SK-N-DZ (cell line): ENCODE measurements at regions not wholly inside any gene's neighbourhood (a gene's known extent, or its start where the extent isn't known, plus 50 kb on each side); places are given as distances from the start of the nearest gene placed in this dataset.
A peak's percentile ranks its signal among the peaks of the same experiment; 100 is the strongest.

Experiments
- DNase-seq: peaks from one replicate; pipeline ENCODE4 v3.0.0-alpha.2; 2015; ENCODE audit warnings: low spot score

GRCh38 chr12:61414470-61414869 lies 845.7 kb upstream of the USP15 start:
- DNase-seq = no peak

DNA sequence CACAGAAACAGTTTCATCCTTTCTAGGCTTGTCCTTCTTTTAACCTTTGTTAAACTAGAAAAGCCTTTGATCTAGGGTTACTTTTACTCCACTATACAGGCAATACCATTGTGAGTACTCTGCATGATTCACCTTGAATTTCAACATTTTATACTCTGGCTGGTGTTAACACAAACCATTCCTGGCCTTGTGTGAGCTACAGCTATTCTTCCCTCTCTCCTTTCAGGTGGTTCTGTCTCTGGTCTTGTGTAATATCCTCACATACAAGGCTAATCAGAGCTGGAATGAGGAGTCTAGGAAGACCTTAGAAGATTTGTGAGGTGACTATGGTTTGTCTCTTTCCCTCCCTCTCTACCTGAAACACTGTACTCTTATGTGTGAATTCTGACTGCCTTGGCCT lies 837.4 kb upstream of the USP15 start:
- DNase-seq = no peak

DNA sequence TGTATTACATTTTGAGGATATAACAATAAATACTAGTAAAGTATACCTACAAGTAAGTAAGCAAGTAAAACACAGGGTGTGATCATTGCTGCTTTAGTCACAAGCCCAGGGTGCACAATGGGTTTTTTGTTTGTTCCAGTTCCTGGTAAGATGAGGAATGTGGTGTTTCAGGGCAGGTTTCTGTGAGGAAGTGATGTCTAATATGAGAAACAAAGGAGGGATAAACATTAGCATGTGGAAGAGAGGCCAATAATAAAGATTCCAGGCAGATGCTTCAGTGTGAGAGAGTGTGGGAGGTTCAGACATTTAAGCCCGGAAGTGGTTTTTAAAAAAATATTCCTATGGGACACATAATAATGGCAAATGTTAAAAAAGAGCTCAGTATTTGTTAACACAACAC lies 808.1 kb upstream of the USP15 start:
- DNase-seq = no peak

DNA sequence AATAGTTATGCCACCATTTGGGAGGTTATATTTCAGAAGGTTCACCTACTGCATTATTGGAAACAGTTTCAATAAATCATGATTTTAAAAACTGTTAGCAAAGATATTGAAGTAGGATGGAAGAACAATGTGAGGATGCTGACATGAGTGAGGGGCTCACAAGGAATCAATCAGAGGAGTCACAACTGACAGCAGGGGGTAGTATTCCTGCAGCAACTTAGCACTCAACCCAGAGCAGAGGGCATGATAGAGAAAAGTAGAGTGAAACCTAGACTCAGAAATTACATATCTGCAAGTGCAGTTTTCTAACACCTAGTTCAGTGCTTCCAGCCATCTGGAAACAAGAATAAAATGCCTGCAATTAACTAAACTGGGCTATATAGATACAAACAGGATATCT lies 772.5 kb upstream of the USP15 start:
- peak; percentile 11 for DNase-seq

- no peak for DNase-seq
Observed at GRCh38 chr12:61490526-61491498, 769.4 kb upstream of the USP15 start.

DNA sequence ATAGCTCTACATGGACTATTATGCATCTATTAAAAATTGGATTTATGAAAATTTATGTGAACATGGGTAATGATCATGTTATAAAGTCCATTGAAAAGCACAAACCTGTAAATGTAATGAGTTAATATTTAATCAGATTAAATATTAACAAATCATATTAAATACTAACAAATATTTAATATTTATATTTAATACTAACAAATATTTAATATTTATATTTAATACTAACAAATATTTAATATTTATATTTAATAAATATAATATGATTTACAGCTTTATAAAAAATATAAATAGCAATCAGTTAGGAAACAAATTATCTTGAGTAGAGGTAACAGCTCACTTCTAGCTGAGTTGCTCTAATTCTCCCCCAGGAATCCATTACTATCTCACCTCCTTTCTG lies 758.0 kb upstream of the USP15 start:
- no peak for DNase-seq

- DNase-seq = no peak
Observed at GRCh38 chr12:61504396-61505080, 755.7 kb upstream of the USP15 start.

- DNase-seq = no peak
Observed at GRCh38 chr12:61513499-61513898, 746.7 kb upstream of the USP15 start.

DNA sequence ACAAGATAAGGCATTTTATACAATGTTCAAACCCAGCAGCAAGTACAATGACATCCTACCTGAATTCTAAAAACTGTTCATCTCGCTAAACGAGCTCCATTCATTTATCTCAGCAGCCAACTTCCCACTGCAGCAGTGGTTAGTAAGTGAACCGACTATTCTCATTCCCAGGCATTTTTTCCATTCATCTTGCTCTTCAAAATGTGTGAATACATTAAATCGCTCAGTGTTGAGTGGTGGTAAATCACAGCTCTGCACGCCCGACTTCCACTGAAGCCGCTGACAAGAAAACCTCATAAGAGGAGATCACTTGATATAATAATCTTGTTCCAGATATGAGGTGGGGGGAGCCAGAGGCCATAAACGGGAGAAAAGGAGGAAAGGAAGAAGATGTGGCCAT lies 746.2 kb upstream of the USP15 start:
- DNase-seq = peak; percentile 62

DNA sequence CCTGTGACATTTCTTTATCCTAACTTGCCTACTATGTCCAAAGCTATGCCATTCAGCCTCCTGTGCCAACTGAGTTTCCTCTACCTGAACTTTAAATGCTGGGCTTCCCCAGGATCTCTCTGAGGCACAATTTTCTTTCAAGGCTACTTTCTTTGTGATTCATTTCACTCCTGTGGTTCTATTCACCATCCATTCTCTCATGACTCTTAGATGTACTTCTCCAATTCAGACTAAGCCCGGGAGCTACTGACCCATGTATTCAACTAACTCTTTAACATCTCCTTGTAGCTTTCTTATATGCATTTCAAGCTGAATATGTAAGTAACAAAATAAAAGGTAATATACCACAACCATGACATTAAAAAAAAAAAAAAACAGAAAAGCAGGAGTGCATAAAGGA lies 738.9 kb upstream of the USP15 start:
- no peak for DNase-seq

DNA sequence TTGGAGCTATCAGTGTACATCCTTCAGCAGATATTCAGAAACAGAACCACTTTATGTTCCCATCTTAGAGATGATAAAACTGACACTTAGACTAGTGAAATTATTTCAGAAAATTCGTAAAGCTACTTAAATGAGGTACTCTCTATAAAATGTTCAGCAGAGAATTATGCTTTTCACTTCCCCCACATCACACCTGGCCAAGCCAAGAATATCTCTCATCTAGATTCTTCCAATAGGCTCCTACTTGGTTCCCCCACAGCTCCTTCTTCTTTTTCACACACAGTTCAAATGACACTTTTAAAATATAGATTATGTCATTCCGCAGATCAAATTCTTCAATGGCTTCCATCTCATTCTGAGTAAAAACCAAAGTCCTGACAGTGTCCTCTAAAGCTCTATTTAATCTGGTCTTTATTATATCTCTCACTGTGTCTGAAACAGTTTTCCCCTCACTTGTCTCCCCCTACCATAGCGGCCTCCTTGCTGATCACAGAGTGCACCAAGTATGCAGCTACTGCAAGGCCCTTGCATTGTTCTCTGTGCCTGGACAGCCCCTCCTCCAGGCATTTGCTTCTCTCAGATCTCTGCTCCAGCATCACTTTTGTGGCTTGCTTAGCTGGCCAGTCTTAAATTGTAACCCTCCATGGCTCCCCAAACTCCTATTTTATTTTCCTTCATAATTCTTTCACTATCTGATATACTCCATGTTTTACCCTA lies 736.8 kb upstream of the USP15 start:
- no peak for DNase-seq

GRCh38 chr12:61524851-61525250 lies 735.4 kb upstream of the USP15 start:
- peak; percentile 95 for DNase-seq

DNA sequence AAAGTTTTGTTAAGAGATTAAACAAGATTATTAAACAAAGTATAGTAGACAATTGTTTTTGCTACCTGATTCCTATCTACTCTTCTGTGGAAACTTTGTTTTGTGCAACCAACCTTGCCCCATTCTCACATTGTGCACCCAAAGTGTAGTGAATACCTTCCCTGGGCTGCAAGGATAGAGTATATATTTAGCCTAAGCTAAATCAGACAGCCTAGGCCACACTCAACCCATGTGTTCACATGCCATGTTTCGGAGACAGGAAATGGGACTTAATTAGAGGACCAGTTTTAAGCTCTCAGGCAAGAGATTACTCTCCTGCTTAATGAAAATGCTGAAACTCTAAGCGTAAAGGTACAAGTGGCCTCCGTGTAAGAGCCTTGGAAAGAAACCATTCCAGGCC lies 734.9 kb upstream of the USP15 start:
- peak; percentile 78 for DNase-seq

- no peak for DNase-seq
Observed at GRCh38 chr12:61530456-61530855, 729.7 kb upstream of the USP15 start.

- peak; percentile 89 for DNase-seq
Observed at GRCh38 chr12:61531195-61531594, 729.0 kb upstream of the USP15 start.

DNA sequence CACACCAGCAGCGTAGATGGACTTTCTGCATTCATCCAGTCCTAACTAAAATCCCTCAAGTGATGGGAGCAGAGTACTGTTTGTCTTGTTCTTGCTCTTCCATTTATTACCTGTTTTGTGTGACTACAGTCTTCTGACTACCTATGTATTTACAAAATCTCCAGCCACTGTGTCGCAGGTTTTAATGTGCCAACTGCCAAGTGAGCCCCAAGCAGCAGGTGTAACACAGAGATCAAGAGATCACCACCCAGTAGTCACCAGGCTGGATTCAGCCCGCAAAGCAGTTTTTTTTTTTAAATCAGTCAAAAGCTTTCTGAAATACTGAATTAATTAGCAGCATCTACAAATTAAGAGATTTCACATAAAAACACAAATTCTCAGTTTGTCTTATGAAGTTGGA lies 724.1 kb upstream of the USP15 start:
- DNase-seq = no peak

DNA sequence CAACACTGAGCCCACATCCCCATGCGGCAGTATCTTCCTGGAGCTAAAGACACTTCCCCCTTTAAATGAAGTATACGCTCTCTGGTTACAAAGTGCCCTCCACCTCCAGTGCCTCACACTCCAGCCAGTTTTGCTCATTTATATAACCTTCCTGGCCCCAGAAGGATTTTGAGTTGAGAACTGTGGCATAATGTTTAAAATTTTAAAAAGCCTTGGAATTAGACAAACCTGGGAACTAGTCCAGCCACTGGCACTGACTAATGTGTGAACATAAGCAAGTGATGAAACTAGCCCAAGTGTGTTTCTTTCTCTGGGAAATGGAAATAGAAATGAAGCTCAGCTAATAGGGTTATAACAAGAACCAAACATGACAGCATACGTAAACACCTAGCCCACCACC lies 723.7 kb upstream of the USP15 start:
- no peak for DNase-seq

DNA sequence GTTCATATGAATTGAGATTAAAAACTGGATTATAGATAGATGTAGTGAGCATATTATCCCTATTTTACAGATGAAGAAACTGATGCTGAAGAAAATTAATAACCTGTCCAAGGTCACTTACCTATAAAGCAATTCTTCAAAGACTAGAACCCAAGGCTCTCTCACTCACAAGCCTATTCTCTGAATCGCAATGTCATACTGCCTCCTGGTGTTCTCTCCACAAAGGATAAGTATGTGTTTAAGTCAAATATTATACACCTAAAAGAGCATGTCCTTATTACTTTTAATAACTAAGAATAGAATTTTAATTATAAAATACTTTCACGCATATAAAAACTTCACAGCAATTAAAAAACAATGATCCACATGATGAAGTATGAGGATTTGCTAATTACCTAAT lies 721.3 kb upstream of the USP15 start:
- DNase-seq = peak; percentile 27

DNA sequence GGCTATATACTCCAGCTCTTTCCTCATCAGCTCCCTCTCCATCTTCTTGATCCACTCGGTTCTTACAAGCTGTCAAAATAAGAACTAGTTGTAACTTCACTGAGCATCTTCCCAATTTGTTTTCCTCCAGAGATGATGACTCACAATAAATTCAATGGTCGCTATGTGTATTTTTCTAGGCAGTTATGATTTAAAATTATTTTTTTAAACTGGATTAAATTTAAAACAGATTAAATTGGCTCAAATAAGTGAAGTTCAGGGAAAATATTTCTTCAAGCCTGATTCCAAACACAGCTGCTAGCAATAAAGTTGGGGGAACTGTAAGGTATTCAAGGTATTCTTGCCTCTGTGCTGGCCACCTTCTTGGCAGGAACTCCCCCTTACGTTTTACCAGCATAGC lies 717.7 kb upstream of the USP15 start:
- DNase-seq = no peak

DNA sequence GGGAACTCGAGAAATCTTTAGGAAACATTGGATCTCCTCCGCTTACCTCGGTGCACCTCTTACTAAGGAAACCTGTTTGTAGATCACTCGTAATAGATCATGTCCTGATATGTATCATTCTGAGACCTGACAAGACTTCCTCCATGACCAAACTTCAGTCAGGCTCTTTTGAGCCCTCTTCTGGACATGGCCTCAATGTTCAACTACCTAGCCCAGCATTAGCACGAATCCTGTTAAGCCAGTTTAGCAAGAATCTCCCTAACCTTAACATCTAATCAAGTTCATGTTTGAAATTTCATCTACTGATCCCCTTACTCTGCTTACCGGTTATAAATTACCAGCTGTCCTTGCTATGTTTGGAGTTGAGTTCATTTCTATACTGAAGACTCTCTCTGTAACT lies 713.9 kb upstream of the USP15 start:
- DNase-seq = no peak

DNA sequence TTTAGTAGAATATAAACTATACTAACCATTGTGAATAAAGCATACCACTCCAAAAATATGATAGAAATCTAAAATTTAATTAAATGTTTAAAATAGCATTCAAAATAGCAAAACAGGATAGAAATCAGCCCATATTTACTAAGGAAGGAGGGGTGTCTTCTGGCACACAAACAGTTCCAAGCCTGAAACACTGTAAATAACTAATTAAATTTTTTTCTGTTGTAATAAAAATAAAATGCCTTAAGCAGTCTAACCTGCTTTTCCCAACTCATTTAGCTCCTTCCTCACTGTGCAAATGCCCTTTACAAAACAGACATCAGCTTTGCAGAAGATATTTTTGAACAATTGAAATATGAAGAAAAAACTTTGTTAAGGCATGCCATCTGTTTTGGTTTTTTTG lies 707.1 kb upstream of the USP15 start:
- no peak for DNase-seq

- no peak for DNase-seq
Observed at GRCh38 chr12:61554268-61555008, 705.8 kb upstream of the USP15 start.
